KG1 (cell line): ENCODE measurements at regions not wholly inside any gene's neighbourhood (a gene's known extent, or its start where the extent isn't known, plus 50 kb on each side); places are given as distances from the start of the nearest gene placed in this dataset.
"Not testable (repeated sequence)": the region's sequence is repeated elsewhere in the genome, so short reads cannot be mapped to it uniquely, and the experiment has no call there.

Experiments used
- DNase-seq: peaks from one replicate; lab custom pipeline; 2025; lab: John Stamatoyannopoulos, UW

DNA sequence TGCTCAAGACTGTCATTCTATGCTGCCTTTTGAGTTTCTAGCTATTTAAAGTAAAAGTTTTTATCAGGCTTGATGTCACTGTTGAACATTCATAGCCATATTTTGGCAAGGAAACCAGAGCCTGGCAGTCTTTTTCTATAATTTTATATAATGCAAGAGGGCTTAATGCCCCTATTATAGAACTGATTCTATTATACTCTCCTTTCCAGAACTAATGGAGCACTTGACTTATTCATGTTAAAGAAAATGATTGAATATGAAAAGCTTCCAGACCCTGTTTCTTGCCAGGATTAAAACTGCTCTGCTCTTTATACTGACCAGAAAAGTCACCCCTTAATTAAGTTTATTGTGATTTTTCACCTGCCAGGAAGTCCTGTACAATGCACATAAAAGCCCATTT, 337.6 kb upstream of the CHRM2 start:
- no peak for DNase-seq

DNA sequence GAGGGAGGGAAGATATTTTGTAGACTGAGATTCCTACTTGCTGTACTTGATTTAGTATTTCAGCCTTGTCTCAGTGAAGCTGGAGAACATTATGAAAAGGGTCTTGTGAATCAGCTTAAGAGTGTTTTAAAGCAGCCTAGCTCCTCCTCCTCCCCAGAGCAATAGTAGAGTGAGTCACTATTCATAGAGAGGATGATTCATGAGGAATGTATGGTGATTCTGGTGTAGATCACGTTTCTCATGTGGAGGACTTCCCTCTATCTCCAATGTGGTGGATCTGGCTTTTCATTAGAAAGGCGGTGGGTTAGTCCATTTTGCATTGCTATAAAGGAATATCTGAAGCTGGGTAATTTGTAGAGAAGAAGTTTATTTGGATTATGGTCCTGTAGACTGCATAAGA, 340.1 kb upstream of the CHRM2 start:
- DNase-seq, result no peak

DNA sequence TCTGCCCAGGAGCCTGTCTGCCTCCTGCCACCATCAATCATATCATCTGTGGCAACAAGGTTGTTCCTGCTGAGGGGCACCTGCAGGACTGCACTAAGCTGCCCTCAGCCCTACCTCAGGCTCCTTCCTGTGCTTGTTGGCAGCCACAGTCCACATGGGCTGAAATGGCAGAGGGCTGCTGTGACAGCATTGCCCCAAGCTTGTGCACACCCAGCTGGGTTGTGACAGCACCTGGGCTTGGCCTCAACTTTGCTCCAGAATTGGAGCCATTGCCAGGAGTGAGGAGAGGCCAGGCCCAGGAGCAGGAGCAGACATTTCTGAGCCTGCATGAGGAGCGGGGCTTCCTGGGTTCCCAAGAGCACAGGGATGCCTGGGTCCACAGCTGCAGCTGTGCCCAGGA, 340.9 kb upstream of the CHRM2 start:
- DNase-seq, result no peak

DNA sequence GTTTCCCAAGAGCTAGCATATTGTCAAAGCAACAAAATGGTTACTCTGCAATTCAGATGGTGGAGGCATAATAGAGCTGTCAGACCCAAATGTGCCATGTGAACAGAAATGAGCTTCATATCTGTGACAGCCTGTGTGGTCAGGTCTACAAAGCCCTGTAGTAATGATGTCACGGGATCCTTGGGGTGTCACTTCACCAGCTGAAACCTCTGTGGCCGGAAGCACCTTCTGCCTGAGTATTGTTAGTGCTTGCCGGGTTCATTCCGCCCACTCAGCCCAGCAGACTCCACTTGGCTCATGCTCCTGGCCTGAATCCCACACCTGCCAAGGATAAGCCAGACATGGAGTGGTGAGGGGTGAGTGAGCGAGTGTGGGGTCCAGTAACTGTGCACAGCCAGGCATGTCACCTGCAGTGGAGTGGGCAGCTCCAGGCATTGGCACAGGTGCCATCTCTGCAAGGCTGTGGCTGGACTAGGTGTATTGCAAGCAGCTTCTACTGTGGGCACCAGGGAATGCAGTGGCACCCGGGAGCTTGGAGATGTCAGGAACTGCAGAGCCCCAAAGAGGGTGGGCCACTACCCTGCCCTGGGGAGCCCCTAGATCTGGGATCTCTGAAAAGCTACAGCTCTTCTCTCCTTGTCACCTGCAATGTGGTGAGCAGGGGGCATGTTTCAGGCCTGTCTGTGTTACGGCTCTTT, 341.9 kb upstream of the CHRM2 start:
- DNase-seq, result no peak

DNA sequence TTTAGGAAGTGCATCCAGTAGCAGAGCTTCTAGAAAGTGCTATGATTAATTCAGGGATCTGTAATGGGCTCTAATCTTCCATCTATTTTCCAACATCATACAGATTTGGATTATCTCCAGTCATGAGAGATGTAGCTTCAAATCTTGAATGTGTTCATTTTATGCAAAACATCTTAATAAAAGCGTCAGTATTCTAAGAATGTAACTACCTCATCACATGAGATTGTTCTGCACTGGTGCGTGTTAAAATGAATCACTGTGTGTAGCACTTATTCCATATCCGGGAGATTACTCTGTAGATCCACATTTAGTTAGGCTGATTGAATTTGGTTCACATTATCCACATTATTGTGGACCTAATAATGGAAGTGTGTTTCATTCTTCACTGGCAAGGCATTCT, 344.9 kb upstream of the CHRM2 start:
- DNase-seq, result no peak

DNA sequence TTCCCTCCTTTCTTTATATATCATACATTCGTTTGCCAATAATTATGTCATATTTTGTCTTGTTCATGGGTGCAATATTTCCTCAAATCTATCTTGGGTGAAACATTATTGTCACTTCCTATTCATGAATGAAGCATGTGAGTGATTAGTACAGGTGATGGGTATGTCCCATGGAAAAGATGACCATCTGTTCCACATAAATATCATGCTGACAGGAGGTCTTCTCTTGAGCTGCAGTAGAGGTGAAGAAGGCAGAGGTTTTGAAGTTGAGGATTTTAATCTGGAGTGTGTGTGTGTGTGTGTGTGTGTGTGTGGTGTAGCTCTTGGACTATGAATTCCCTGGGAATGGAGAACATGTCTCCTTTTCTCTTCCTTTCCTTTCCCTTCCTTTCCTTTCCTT, 350.5 kb upstream of the CHRM2 start:
- DNase-seq, result no peak

DNA sequence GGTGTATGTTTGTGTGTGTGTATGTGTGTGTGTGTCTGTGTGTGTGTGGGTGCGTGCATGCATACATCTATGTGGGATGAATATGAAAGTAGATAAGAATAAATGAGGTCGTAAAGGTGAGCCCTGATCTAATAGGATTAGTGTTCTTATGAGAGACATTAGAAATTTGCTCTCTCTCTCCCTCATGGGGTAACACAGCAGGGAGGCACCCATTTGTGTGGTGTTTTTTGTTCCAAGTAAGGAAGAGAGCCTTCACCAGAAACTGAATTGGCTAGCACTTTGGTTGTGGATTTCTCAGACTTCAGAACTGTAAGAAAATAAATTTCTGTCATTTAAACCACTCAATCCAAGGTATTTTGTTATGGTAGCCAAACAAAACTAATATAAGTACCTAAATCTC, 353.7 kb upstream of the CHRM2 start:
- DNase-seq, result no peak

DNA sequence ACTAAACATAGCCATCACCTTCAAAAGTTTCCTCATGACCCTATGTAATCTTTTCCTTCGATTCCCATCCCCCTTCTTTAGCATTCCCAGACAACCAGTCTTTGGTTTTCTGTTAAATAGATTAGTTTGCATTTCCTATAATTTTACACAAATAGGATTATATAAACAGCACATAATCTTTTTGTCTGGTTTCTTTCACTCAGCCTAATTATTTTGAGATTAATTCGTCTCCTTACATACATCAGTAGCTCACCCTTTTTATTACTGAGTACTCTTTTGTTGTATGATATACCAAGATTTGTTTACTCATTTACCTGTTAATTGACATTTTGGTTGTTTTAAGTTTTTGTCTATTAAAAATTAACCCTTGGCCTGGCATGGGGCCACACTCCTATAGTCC, 354.7 kb upstream of the CHRM2 start:
- DNase-seq, result no peak

DNA sequence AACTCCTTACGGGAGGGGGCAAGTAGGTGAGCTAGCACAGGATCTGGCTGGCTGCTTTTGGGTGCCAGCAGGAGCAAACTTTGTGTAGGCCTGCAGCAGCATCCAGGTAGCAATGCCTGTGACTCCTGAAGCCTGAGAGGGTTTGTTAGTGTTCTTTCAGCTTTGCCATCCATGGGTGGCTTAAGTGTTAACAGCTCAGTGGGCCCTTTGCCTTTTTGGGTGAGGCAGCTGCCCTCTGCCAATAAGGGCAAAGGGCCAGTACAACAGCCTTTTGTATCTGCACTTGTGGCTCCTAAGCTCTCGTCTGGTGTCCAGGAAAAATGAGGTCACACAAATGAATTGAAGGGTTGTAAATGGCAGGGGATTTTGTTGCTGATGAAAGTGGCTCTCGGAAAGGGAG, 359.0 kb upstream of the CHRM2 start:
- no peak for DNase-seq

DNA sequence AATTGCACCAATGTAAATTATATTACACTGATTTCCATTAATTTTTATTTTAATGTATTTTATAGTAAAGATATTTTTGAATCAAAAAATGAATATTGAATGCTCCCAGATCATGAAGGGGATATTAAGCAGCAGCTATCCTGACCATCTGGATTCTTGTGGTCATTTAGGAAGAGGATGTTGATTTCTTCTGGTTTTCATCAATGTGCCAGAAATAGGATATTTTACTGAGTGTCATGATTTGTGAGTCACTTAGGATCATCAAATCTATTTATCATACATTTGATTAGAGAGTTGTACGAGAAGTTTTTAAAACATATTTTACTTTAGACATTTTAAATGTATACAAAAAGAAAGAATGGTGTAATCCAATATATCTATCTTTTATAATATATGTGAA, 366.3 kb upstream of the CHRM2 start:
- DNase-seq, result no peak

DNA sequence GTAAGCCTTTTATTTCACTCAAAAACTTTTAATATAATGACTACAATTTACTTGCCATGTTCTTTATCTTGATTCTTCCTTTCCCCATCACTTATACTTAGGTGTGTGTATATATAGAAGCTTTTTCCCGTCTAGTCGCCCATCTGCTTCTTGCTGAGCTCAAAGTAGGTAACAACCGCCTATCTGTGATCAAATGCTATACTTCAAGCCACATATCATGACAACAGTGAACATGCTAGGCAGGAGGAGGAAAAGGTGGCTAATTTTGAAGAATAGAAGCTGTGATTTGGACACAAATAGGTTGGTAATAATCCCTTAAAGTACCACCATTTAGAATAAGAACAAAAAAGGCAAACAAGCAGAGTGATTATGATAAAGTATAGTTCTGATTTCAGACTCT, 367.3 kb upstream of the CHRM2 start:
- no peak for DNase-seq

DNA sequence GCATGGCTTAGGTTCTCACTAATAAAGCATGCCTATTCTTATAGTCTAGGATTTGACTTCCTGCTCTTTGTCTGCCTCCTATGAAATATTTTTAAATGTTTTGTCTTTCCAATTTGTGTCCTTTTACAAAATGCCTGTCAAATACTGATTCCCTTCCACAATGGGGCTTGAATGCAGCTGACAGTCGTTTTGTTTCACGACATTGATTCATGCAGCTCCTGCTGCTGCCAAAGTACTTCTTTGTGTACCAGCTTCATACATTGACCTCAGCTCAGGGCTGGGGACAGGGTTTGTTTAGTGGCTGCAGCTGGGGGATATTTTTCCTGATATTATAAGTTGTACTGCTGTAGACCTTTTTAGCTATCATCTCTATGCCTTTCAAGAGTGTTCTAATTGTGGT, 371.9 kb upstream of the CHRM2 start:
- no peak for DNase-seq

DNA sequence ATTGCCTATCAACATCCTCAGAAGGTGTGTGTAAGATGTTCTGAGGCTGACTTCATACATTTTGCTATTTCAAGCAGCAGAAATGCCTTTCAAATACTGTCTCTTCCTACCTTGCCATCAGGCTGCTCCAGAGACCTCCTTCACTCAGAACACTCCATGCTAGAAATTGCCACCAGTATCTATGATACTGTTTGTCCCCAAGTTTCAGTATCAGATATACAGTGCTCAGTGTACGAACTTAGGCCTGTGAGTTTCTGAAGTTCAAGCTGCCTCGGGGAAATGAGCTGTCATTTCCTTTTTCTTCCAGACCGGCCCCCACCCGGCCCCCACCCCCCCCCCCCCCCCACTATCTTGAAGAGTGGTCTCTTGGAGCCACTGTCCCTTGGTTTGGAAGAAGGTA, 373.4 kb upstream of the CHRM2 start:
- DNase-seq, result no peak

DNA sequence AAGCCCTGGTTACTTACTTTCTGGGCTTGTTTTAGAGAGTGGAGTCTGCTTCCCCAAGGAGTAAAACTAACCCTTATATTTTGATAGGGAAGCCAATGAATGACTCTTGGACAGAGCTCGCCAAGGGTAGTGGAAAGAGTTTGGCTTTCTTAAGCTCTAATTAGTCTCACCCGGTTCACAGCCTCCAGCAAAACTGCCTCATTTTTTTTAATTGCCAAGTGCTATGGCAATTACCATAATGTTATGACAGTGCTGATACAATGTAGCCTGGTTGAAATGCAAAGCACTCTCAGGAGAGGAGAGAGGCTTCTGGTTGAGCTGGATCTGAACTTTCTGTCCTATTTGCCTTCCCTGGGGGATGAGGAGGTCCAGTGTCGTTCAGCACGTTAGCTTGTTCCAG, 376.1 kb upstream of the CHRM2 start:
- no peak for DNase-seq

DNA sequence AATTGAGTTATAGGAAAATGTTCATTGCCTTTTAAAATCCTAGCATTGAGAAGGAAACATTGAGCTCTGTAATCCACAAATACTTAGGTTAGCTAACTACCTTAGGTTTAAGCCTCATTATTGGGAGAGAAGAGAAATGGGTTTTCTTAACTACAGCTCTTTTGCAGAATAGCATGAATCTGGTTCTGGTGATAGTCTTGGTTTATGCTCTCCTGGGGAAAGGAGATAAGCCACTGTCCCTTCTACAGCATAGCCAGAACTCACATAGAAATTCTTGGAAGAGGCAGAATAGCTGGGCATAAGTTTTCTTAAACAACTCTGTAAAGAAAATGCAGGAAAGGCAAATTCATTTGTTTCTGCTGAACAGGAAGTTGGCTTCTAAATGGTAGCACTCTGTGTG, 378.6 kb upstream of the CHRM2 start:
- no peak for DNase-seq

DNA sequence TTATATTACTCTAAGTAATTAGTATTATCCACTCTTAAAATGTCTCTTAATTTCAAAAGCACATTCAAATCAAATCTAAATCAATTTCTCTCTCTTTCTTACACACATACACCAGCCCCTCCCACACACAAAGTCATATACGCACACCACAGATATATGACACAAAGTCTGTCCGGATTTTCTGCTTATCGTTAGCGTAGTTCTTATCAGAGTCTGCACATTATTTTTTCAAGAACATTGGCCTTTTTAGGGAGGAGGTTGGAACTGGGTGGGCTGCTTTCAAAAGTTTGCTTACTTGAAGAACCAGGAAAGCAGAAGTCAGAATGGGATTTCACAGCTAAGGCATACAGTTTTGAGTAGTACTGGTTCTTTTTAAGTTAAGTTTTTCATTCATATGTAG, 387.6 kb upstream of the CHRM2 start:
- DNase-seq, result no peak

DNA sequence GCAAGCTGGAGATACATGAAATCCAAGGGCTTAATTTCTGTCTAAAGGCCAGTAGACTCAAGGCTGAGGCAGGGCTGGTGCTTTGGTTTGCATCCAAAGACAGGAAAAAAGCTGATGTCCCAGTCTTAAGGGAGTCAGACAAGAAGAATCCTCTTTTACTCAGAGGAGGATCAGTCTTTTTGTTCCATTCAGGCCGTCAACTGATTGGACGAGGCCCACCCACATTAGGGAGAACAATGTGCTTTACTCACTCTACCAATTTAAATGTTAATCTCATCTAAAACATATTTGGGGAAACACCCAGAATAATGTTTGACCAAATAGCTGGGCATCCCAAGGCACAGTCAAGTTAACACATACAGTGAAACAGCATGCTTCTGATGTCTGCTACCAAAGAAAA, 388.5 kb upstream of the CHRM2 start:
- no peak for DNase-seq

DNA sequence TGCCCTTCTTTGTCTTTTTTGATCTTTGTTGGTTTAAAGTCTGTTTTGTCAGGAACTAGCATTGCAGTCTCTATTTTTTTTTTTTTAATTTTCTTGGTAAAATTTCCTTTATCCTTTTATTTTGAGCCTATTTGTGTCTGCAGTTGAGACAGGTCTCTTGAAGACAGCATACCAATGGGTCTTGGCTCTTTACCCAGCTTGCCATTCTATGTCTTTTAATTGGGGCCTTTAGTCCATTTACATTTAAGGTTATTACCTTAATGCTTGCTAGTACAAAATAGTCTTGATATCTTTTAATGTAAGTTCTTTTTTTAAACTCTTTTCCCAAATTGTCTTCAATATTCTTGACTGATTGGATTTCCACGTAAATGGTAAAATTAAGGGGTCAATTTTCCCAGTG, 398.3 kb upstream of the CHRM2 start:
- no peak for DNase-seq

DNA sequence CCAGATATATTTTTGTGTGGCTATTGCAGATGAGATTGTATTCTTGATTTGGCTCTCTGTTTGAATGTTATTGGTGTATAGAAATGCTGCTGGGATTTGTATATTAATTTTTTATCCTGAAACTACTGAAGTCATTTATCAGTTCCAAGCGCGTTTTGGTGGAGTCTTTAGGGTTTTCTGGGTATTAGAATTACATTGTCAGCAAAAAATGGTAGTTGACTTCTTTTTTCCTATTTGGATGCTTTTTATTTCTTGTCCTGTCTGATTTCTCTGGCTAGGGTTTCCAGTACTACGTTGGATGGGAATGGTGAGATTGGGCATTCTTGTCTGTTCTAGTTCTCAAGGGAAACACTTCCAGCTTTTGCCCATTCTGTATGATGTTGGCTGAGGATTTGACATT, 415.5 kb upstream of the CHRM2 start:
- DNase-seq, result no peak

DNA sequence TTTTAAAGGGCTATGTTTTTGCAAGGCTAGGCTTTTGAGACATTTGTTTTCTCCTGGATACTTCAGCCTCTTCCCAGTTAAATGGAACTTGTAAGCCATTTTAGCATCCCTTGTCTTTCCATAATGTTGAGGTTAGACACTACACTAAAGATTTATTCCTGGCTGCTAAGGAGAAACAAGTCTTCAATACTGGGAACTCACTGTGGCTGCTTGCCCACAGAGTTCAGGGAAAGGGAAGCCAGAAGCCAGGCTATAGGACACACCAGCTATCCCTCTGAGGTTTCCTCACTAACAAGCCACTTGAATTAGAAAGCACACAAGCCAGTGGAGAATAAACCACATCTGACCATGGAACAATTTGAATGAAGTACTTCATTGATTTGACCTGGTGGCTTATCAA, 421.7 kb upstream of the CHRM2 start:
- DNase-seq, result no peak

DNA sequence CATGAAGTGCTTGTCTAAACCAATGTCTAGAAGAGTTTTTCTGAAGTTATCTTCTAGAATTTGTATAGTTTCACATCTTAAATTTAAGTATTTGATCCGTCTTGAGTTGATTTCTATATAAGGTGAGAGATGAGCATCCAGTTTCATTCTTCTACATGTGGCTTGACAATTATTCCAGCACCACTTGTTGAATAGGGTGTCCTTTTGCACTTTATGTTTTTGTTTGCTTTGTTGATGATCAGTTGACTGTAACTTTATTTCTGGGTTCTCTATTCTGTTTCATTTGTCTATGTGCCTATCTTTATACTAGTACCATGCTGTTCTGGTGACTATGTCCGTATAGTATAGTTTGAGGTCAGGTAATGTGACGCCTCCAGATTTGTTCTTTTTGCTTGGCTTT, 426.6 kb upstream of the CHRM2 start:
- no peak for DNase-seq

DNA sequence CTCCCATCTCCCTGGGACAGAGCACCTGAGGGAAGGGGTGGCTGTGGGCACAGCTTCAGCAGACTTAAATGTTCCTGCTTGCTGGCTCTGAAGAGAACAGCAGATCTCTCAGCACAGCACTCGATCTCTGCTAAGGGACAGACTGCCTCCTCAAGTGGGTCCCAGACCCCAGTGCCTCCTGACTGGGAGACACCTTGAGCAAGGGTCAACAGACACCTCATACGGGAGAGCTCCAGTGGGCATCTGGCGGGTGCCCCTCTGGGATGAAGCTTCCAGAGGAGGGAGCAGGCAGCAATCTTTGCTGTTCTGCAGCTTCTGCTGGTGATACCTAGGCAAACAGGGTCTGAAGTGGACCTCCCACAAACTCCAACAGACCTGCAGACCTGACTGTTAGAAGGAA, 436.7 kb upstream of the CHRM2 start:
- not testable (repeated sequence) for DNase-seq

DNA sequence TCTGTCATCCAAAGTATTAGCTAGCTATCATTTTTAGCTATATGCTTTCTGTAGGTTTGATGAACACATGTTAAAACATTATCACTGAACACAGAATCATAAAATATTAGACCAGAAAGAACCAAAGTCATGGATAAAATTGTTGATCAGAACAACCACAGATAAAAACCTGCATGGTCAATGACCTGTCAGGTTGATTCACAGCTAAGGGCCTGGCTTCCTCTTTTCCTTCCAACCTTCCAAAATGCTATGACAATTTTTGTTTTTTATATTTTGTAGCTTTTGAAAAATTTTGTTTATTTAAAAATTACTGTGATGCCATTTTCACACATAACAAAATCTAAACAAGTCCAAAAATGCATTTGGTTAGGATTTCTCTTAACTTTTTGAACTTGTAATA, 444.4 kb upstream of the CHRM2 start:
- no peak for DNase-seq

DNA sequence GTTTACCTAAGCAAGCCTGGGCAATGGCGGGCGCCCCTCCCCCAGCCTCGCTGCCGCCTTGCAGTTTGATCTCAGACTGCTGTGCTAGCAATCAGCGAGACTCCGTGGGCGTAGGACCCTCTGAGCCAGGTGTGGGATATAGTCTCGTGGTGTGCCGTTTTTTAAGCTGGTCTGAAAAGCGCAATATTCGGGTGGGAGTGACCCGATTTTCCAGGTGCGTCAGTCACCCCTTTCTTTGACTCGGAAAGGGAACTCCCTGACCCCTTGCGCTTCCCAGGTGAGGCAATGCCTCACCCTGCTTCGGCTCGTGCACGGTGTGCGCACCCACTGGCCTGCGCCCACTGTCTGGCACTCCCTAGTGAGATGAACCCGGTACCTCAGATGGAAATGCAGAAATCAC, 442.6 kb upstream of the MTPN start:
- not testable (repeated sequence) for DNase-seq

DNA sequence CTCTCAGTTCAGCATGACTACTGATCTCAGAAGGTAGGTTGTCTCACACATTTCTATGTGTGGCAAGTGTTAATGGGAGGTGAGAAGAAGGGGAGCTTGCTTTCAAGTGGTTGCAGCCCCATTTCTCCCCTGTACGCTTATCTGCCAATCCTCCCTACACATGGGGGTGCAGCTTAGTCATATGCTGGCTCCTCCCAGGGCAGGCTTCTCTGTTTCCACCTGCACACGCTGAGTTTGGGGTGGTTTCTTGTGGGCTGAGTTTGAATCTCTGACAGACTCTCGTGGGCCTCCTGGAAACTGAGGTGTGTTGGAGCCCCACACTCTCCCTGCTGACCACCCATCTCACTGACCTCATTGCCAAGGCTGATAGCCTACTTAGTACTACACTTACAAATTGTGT, 435.8 kb upstream of the MTPN start:
- DNase-seq, result no peak
